H1 (cell line): ENCODE measurements at regions not wholly inside any gene's neighbourhood (a gene's known extent, or its start where the extent isn't known, plus 50 kb on each side); places are given as distances from the start of the nearest gene placed in this dataset.

ENCODE experiments used
- EP300 ChIP-seq, 2 experiments: IDR thresholded peaks; 1 replicate in 1 of 2; 2 replicates in 1 of 2; pipeline ENCODE4 v1.6.1; 2011 to 2012; ENCODE audit warnings: low read depth in 2 of 2, low read length in 2 of 2, mild to moderate bottlenecking in 2 of 2, borderline replicate concordance in 1 of 2, inconsistent platforms in 1 of 2, moderate library complexity in 1 of 2
- RNF2 ChIP-seq: fragments of 200-900, 300-1000 bp; sonication (generic); IDR thresholded peaks from 2 replicates; pipeline ENCODE4 v1.7.1; 2016; ENCODE audit warnings: borderline replicate concordance, low read depth, mild to moderate bottlenecking, antibody characterized with exemption, low read length; ENCODE audit not compliant: poor library complexity, severe bottlenecking; ENCODE audit errors: missing control alignments
- TF ChIP-seq, protein P1 (sequence below): IDR thresholded peaks from 2 replicates; pipeline ENCODE4 v1.6.1; 2011; ENCODE audit warnings: low read length, improper control_type of control experiment

DNA sequence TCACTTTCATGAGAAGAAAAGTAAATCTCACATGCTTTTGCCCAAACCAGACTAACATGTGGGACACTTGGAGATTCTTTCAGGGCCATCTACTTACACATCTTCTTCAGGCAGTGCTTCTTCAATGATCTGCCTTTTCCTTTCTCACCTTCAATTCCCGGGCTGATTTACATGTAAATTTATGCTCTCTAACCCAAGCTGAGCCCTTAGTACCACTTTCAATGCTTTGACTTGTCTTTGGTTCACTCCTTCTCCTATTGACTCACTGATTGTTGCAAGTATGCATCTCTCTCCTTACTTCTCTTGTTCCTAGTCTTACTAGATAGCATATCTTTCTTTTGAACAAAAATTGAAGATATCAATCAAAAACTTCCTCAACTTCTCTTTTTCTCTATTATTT is 154.2 kb upstream of the DEPDC1 start:
- TF ChIP-seq EP300 (IDR thresholded peaks at IDR 0.05; ENCODE audit: borderline replicate concordance in 1 of 2, low read depth in 2 of 2, low read length in 2 of 2) (no peak), RNF2 (no peak)
- TF ChIP-seq, protein P1, sequence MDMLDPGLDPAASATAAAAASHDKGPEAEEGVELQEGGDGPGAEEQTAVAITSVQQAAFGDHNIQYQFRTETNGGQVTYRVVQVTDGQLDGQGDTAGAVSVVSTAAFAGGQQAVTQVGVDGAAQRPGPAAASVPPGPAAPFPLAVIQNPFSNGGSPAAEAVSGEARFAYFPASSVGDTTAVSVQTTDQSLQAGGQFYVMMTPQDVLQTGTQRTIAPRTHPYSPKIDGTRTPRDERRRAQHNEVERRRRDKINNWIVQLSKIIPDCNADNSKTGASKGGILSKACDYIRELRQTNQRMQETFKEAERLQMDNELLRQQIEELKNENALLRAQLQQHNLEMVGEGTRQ, result no peak
